Naive thymus-derived CD4-positive, alpha-beta T cell (primary cell): ENCODE measurements at regions not wholly inside any gene's neighbourhood (a gene's known extent, or its start where the extent isn't known, plus 50 kb on each side); places are given as distances from the start of the nearest gene placed in this dataset.

Experiments
- ATAC-seq: fragments of 150-1000 bp; cut with Tn5 transposase; 2 replicates; pipeline ENCODE4 v1.10.0; 2021; ENCODE audit warnings: mild to moderate bottlenecking, moderate library complexity
- CTCF ChIA-PET: fragments of 350-600 bp; sonication (Branson Sonifier 250); formaldehyde crosslinking; loops from one replicate; lab custom pipeline; 2021; ENCODE audit warnings: antibody characterized with exemption; lab: Charles Lee
- POLR2A ChIA-PET: fragments of 350-600 bp; sonication (Branson Sonifier 250); formaldehyde crosslinking; loops from one replicate; lab custom pipeline; 2021; ENCODE audit warnings: antibody characterized with exemption, inconsistent platforms; lab: Charles Lee
- DNase-seq, 9 donors: peaks; one replicate each; pipeline versions ENCODE4 v3.0.0 to v3.0.0-alpha.2; 2020 to 2022; ENCODE audit warnings: mixed read lengths in 1 of 9
- H3K27ac ChIP-seq: one replicate; pipeline ENCODE4 v1.7.0; 2013; ENCODE audit warnings: mild to moderate bottlenecking, low read depth, low read length, moderate library complexity
- H3K27me3 ChIP-seq, 2 donors: one replicate each; pipeline ENCODE4 v1.7.0; 2013; ENCODE audit warnings: low read length in 2 of 2, mild to moderate bottlenecking in 2 of 2, moderate library complexity in 2 of 2; ENCODE audit not compliant: control insufficient read depth in 2 of 2, insufficient read depth in 2 of 2
- H3K36me3 ChIP-seq, 3 experiments: 1 replicate in 2 of 3; 2 replicates in 1 of 3; pipeline ENCODE4 v1.7.0; 2013; ENCODE audit warnings: low read length in 3 of 3, mild to moderate bottlenecking in 3 of 3, moderate library complexity in 1 of 3; ENCODE audit not compliant: insufficient read depth in 3 of 3, control insufficient read depth in 2 of 3
- H3K4me1 ChIP-seq, 2 donors: one replicate each; pipeline ENCODE4 v1.7.0; 2013; ENCODE audit warnings: low read length in 2 of 2, mild to moderate bottlenecking in 2 of 2, moderate library complexity in 1 of 2; ENCODE audit not compliant: control insufficient read depth in 2 of 2, insufficient read depth in 2 of 2
- H3K4me3 ChIP-seq: 2 replicates; pipeline ENCODE4 v1.7.0; 2013; ENCODE audit warnings: mild to moderate bottlenecking, low read length
- H3K9me3 ChIP-seq, 3 experiments: 1 replicate in 2 of 3; 2 replicates in 1 of 3; pipeline ENCODE4 v1.7.0; 2013; ENCODE audit warnings: low read length in 3 of 3; ENCODE audit not compliant: control insufficient read depth in 2 of 3
- H3K27ac Mint-ChIP-seq, 9 donors: one replicate each; pipeline ENCODE4 v1.8.0; 2020 to 2022; ENCODE audit warnings: mixed read lengths in 9 of 9, mild to moderate bottlenecking in 8 of 9, moderate library complexity in 5 of 9, inconsistent platforms in 2 of 9
- H3K27me3 Mint-ChIP-seq, 5 donors: one replicate each; pipeline ENCODE4 v1.8.0; 2021 to 2022; ENCODE audit warnings: mixed read lengths in 5 of 5, mild to moderate bottlenecking in 1 of 5
- H3K36me3 Mint-ChIP-seq, 5 donors: one replicate each; pipeline ENCODE4 v1.8.0; 2020 to 2022; ENCODE audit warnings: mixed read lengths in 5 of 5, mild to moderate bottlenecking in 3 of 5, inconsistent platforms in 1 of 5
- H3K4me1 Mint-ChIP-seq, 7 donors: one replicate each; pipeline ENCODE4 v1.8.0; 2020 to 2022; ENCODE audit warnings: mixed read lengths in 7 of 7, mild to moderate bottlenecking in 3 of 7, inconsistent platforms in 1 of 7
- H3K4me3 Mint-ChIP-seq, 10 donors: one replicate each; pipeline ENCODE4 v1.8.0; 2020 to 2022; ENCODE audit warnings: mild to moderate bottlenecking in 10 of 10, mixed read lengths in 10 of 10, moderate library complexity in 6 of 10, inconsistent platforms in 2 of 10
- H3K9me3 Mint-ChIP-seq, 11 donors: one replicate each; pipeline ENCODE4 v1.8.0; 2020 to 2022; ENCODE audit warnings: mixed read lengths in 11 of 11, mild to moderate bottlenecking in 4 of 11, inconsistent platforms in 1 of 11, moderate library complexity in 1 of 11
- intact Hi-C, 2 donors: fragments of 100-400 bp; cut with micrococcal nuclease; formaldehyde crosslinking; loops; one replicate each; pipeline ENCODE4 v1.15.1; 2023

DNA sequence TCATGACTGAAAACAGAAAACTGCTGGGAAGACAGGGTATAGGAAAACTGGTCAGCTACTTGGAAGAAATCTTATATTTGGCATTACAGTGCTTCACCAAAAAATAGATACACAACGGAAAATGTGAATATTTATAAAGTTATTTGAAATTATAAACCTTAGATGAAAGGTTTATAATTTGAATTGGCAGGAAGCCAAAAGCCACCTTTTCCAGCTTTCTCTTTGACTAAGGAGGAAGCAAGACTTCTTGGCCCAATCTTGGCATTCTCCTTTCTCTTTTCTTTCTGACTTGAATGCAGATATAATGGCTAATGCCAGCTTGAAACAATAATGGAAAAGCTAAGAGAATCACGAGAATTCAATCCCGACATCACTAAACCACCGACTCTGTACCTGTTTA lies 196.5 kb upstream of the PIK3C3 start:
- ChIA-PET CTCF (no interaction called here), POLR2A (no interaction called here)
- intact Hi-C loops: no loop called here
- Histone ChIP-seq H3K27ac (no peak overlapping the region), H3K4me1 (no peaks in the 10 kb centered on the region), H3K27me3 (no peaks in the 10 kb centered on the region), H3K9me3 (no peaks in the 10 kb centered on the region), H3K4me3 (no peak overlapping the region), H3K36me3 (no peaks in the 10 kb centered on the region)
- H3K4me3 Mint-ChIP-seq: no peak overlapping the region
- no peaks in the 10 kb centered on the region for H3K4me1 Mint-ChIP-seq
- H3K9me3 Mint-ChIP-seq: peaks cover 0 to 9% (median 0%) of the 10 kb centered on the region in 11 donors
- no peak overlapping the region for H3K27ac Mint-ChIP-seq
- H3K27me3 Mint-ChIP-seq: peaks cover 0 to 6% (median 0%) of the 10 kb centered on the region in 5 donors
- DNase-seq (no peak), ATAC-seq (no peak)
- H3K36me3 Mint-ChIP-seq: no peaks in the 10 kb centered on the region

DNA sequence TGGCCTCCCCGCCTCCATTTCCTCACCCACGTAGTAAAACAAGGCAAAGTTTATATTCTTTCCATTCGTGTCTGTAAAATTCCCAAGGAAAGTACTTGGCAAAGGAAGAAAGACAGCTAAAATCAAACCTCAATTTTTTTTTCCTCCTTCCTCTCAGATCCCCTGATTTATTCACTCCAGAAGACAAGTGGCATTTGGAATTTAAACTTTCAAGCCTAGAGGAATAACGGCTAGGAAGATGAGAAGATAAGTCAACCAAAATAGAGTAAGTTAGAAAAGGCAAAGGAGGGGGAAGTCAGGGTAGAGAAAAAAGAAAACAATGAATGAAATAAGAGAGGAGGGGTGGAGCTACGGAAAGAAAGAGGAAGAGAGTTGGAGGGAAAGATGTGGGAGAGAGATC lies 198.9 kb upstream of the PIK3C3 start:
- Histone ChIP-seq H3K9me3 (no peaks in the 10 kb centered on the region), H3K4me3 (no peak overlapping the region), H3K4me1 (no peaks in the 10 kb centered on the region), H3K27ac (no peak overlapping the region), H3K36me3 (no peaks in the 10 kb centered on the region), H3K27me3 (no peaks in the 10 kb centered on the region)
- DNase-seq (no peak), ATAC-seq (no peak)
- intact Hi-C loops: no loop called here
- Mint-ChIP-seq H3K4me3 (no peak overlapping the region), H3K27ac (no peak overlapping the region), H3K36me3 (no peaks in the 10 kb centered on the region), H3K9me3 (peaks cover 0 to 9% (median 0%) of the 10 kb centered on the region in 11 donors), H3K4me1 (no peaks in the 10 kb centered on the region), H3K27me3 (no peaks in the 10 kb centered on the region)
- POLR2A ChIA-PET: no interaction called here
- CTCF ChIA-PET: no interaction called here

DNA sequence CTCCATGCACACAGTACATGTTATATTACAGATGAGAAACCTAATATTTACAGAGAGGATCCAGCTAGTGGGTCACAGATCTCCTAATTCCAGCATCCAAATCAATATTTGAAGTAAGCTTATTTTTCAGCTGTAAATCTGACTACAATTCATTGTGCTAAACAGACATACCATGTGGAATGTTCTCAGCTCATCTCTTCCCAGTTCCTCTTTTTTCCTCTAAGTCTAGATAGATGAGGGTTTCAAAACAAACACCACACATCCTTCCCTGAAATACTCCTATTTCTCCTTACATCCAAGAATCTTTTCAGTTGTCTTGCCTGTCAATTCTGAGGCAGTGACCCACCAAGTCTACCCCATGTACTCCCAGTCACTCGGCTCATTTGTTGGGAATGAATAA lies 200.7 kb upstream of the PIK3C3 start:
- ATAC-seq (no peak), DNase-seq (no peak)
- Histone ChIP-seq H3K4me1 (no peaks in the 10 kb centered on the region), H3K27ac (no peak overlapping the region), H3K9me3 (no peaks in the 10 kb centered on the region), H3K27me3 (no peaks in the 10 kb centered on the region), H3K36me3 (no peaks in the 10 kb centered on the region), H3K4me3 (no peak overlapping the region)
- Mint-ChIP-seq H3K9me3 (peaks cover 0 to 6% (median 0%) of the 10 kb centered on the region in 11 donors), H3K4me3 (no peak overlapping the region), H3K36me3 (no peaks in the 10 kb centered on the region), H3K4me1 (no peaks in the 10 kb centered on the region), H3K27ac (no peak overlapping the region), H3K27me3 (no peaks in the 10 kb centered on the region)
- intact Hi-C loops: no loop called here
- ChIA-PET CTCF (no interaction called here), POLR2A (no interaction called here)

DNA sequence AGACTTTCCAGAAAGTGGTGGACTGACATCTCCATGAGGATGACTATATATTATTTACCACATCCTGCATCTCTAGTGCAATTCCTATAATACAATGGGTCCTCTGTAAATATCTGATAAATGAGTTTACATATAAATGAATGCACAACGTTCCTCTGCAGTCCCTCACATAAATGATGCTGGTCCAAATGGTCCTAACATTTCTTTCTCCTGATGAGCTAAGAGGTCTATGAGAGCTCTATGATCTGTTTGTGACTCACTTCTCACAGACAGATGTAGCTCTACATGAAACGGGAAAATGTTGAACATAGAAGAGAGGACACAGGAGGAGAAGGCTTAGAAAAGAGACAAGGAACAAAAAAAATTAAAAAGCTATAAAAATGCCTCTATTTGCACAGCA lies 201.2 kb upstream of the PIK3C3 start:
- Mint-ChIP-seq H3K36me3 (no peaks in the 10 kb centered on the region), H3K4me1 (no peaks in the 10 kb centered on the region), H3K4me3 (no peak overlapping the region), H3K27me3 (no peaks in the 10 kb centered on the region), H3K9me3 (peaks cover 0 to 6% (median 0%) of the 10 kb centered on the region in 11 donors), H3K27ac (no peak overlapping the region)
- Histone ChIP-seq H3K4me3 (no peak overlapping the region), H3K27ac (no peak overlapping the region), H3K4me1 (no peaks in the 10 kb centered on the region), H3K27me3 (no peaks in the 10 kb centered on the region), H3K9me3 (no peaks in the 10 kb centered on the region), H3K36me3 (no peaks in the 10 kb centered on the region)
- ChIA-PET POLR2A (no interaction called here), CTCF (no interaction called here)
- intact Hi-C loops: no loop called here
- no peak for ATAC-seq
- no peak for DNase-seq

DNA sequence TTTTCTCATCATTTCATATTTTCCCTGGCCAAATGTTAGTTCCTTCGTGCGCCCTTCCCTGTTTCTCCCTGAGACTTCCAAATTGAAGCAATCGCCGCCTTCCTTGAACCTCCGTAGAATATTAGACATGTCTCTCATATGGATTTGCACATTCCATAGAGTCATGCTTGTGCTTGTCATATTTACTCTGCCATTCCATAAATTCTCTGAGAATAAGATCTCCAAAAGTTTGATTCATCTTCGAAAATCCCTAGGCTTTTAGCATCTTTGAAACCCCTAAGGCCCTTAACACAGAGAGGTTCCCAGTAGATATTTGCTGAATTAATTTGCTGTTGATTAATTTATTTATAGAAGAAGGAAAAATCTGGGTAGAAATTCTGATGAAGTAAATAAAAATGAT lies 202.2 kb upstream of the PIK3C3 start:
- CTCF ChIA-PET: no interaction called here
- H3K4me3 Mint-ChIP-seq: no peak overlapping the region
- peaks cover 0 to 6% (median 0%) of the 10 kb centered on the region in 11 donors for H3K9me3 Mint-ChIP-seq
- no peak overlapping the region for H3K27ac ChIP-seq
- intact Hi-C loops: no loop called here
- no peaks in the 10 kb centered on the region for H3K4me1 Mint-ChIP-seq
- H3K27me3 Mint-ChIP-seq: no peaks in the 10 kb centered on the region
- POLR2A ChIA-PET: no interaction called here
- no peak overlapping the region for H3K4me3 ChIP-seq
- no peaks in the 10 kb centered on the region for H3K4me1 ChIP-seq
- no peaks in the 10 kb centered on the region for H3K36me3 ChIP-seq
- H3K27ac Mint-ChIP-seq: no peak overlapping the region
- ATAC-seq (no peak), DNase-seq (no peak)
- H3K36me3 Mint-ChIP-seq: no peaks in the 10 kb centered on the region
- H3K9me3 ChIP-seq: no peaks in the 10 kb centered on the region
- no peaks in the 10 kb centered on the region for H3K27me3 ChIP-seq

DNA sequence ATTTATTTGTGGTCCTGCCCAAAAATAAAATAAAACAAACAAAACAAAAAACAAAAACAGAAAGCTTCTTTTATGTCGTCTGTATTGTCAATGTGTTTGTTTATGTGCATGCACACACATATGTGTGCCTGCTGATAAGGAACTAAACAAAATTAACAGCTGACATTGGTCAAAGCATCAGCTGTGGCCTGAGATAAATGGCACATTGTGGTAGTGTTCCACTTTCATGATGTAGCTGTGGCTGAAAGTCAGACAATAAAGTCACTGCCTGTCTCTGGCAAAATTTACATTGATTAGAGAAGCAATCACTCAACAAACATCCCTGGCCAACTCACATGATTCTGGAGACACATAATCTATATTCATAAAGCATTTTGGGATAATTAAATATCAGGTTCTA lies 203.4 kb upstream of the PIK3C3 start:
- no peak overlapping the region for H3K27ac Mint-ChIP-seq
- Histone ChIP-seq H3K9me3 (no peaks in the 10 kb centered on the region), H3K36me3 (no peaks in the 10 kb centered on the region), H3K4me1 (no peaks in the 10 kb centered on the region), H3K27me3 (no peaks in the 10 kb centered on the region), H3K27ac (no peak overlapping the region), H3K4me3 (no peak overlapping the region)
- H3K4me3 Mint-ChIP-seq: no peak overlapping the region
- CTCF ChIA-PET: no interaction called here
- no peaks in the 10 kb centered on the region for H3K4me1 Mint-ChIP-seq
- H3K27me3 Mint-ChIP-seq: no peaks in the 10 kb centered on the region
- peaks cover 0 to 4% (median 0%) of the 10 kb centered on the region in 11 donors for H3K9me3 Mint-ChIP-seq
- ATAC-seq (no peak), DNase-seq (no peak)
- intact Hi-C loops: no loop called here
- POLR2A ChIA-PET: no interaction called here
- H3K36me3 Mint-ChIP-seq: no peaks in the 10 kb centered on the region

DNA sequence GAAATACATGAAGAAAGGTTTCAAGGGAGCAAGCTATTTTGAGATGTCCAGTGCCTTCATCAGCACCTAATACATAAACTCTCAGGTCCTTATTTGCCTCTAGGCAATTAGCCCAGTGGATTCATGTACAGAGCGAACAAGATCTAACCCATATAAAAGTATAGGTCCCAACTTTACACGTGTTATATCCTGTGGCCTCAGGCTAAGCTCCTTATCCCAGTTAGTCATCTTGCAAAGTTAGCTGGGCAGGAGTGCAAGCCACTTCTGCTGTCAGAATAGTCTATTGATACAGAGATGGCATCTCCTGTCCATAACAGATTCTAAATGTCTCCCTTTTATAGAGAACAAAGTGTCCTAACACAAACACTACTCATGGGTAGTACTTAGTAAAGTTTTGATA lies 203.9 kb upstream of the PIK3C3 start:
- Histone ChIP-seq H3K27ac (no peak overlapping the region), H3K4me3 (no peak overlapping the region), H3K27me3 (no peaks in the 10 kb centered on the region), H3K4me1 (no peaks in the 10 kb centered on the region), H3K9me3 (no peaks in the 10 kb centered on the region), H3K36me3 (no peaks in the 10 kb centered on the region)
- ChIA-PET CTCF (no interaction called here), POLR2A (no interaction called here)
- Mint-ChIP-seq H3K4me3 (no peak overlapping the region), H3K36me3 (no peaks in the 10 kb centered on the region), H3K9me3 (peaks cover 0 to 3% (median 0%) of the 10 kb centered on the region in 11 donors), H3K4me1 (no peaks in the 10 kb centered on the region), H3K27me3 (no peaks in the 10 kb centered on the region), H3K27ac (no peak overlapping the region)
- intact Hi-C loops: no loop called here
- DNase-seq (no peak), ATAC-seq (no peak)
